H9 (cell line): ENCODE measurements at regions not wholly inside any gene's neighbourhood (a gene's known extent, or its start where the extent isn't known, plus 50 kb on each side); places are given as distances from the start of the nearest gene placed in this dataset.

Experiments used
- DNase-seq: peaks from one replicate; pipeline ENCODE4 v3.0.0-alpha.2; 2017
- H2AFZ ChIP-seq: one replicate; pipeline ENCODE4 v1.6.1; 2013; ENCODE audit warnings: mild to moderate bottlenecking, low read length, control low read depth, moderate library complexity
- H2AK5ac ChIP-seq: 2 replicates; pipeline ENCODE4 v1.6.1; 2013; ENCODE audit warnings: low read length, control low read depth, mixed read lengths; ENCODE audit not compliant: insufficient read length
- H2BK120ac ChIP-seq: one replicate; pipeline ENCODE4 v1.6.1; 2013; ENCODE audit warnings: low read depth, mild to moderate bottlenecking, low read length, control low read depth, inconsistent platforms; ENCODE audit not compliant: poor library complexity, severe bottlenecking
- H2BK12ac ChIP-seq: 2 replicates; pipeline ENCODE4 v1.6.1; 2013; ENCODE audit warnings: low read length, control low read depth, mixed read lengths, low read depth; ENCODE audit not compliant: insufficient read length
- H2BK15ac ChIP-seq: 2 replicates; pipeline ENCODE4 v1.6.1; 2013; ENCODE audit warnings: low read depth, low read length, control low read depth
- H2BK20ac ChIP-seq: one replicate; pipeline ENCODE4 v1.6.1; 2013; ENCODE audit warnings: low read depth, mild to moderate bottlenecking, low read length, control low read depth, inconsistent platforms; ENCODE audit not compliant: poor library complexity, severe bottlenecking
- H2BK5ac ChIP-seq: 2 replicates; pipeline ENCODE4 v1.6.1; 2013; ENCODE audit warnings: low read length, control low read depth, mixed read lengths; ENCODE audit not compliant: insufficient read length
- H3K14ac ChIP-seq: 2 replicates; pipeline ENCODE4 v1.6.1; 2013; ENCODE audit warnings: low read length, control low read depth; ENCODE audit not compliant: insufficient read depth
- H3K18ac ChIP-seq: 2 replicates; pipeline ENCODE4 v1.6.1; 2013; ENCODE audit warnings: low read depth, mild to moderate bottlenecking, mixed read lengths, low read length, control low read depth; ENCODE audit not compliant: insufficient read length
- H3K23ac ChIP-seq: 2 replicates; pipeline ENCODE4 v1.6.1; 2013; ENCODE audit warnings: low read length, control low read depth, mixed read lengths, low read depth; ENCODE audit not compliant: insufficient read length
- H3K23me2 ChIP-seq: 2 replicates; pipeline ENCODE4 v1.6.1; 2013; ENCODE audit warnings: low read depth, mild to moderate bottlenecking, mixed read lengths, low read length, control low read depth; ENCODE audit not compliant: insufficient read length, poor library complexity, severe bottlenecking
- H3K27ac ChIP-seq: 2 replicates; pipeline ENCODE4 v1.5.1; 2013; ENCODE audit warnings: low read length, control low read depth, mixed read lengths, low read depth; ENCODE audit not compliant: insufficient read length
- H3K27me3 ChIP-seq: 2 replicates; pipeline ENCODE4 v1.6.1; 2013; ENCODE audit warnings: low read length, control low read depth, inconsistent platforms; ENCODE audit not compliant: insufficient read depth
- H3K4ac ChIP-seq: 2 replicates; pipeline ENCODE4 v1.6.1; 2013; ENCODE audit warnings: low read depth, mild to moderate bottlenecking, control low read depth, inconsistent platforms, low read length, moderate library complexity
- H3K4me1 ChIP-seq: 2 replicates; pipeline ENCODE4 v1.6.1; 2013; ENCODE audit warnings: low read length, control low read depth, inconsistent platforms; ENCODE audit not compliant: insufficient read depth
- H3K4me2 ChIP-seq: 2 replicates; pipeline ENCODE4 v1.6.1; 2013; ENCODE audit warnings: low read length, control low read depth, mixed read lengths; ENCODE audit not compliant: insufficient read length, insufficient read depth
- H3K56ac ChIP-seq: 2 replicates; pipeline ENCODE4 v1.6.1; 2013; ENCODE audit warnings: low read depth, mild to moderate bottlenecking, mixed read lengths, low read length, control low read depth; ENCODE audit not compliant: insufficient read length
- H3K79me1 ChIP-seq: 2 replicates; pipeline ENCODE4 v1.6.1; 2013; ENCODE audit warnings: low read depth, mild to moderate bottlenecking, moderate library complexity, low read length, control low read depth, inconsistent platforms; ENCODE audit not compliant: insufficient read depth, poor library complexity, severe bottlenecking
- H3K79me2 ChIP-seq: 2 replicates; pipeline ENCODE4 v1.6.1; 2013; ENCODE audit warnings: low read length, control low read depth, inconsistent platforms; ENCODE audit not compliant: insufficient read depth
- H3K9ac ChIP-seq: 2 replicates; pipeline ENCODE4 v1.6.1; 2013; ENCODE audit warnings: low read length, control low read depth, mixed read lengths; ENCODE audit not compliant: insufficient read length; ENCODE audit errors: extremely low read depth
- H3K9me3 ChIP-seq: one replicate; pipeline ENCODE4 v1.6.1; 2013; ENCODE audit warnings: low read depth, low read length, inconsistent platforms; ENCODE audit not compliant: control insufficient read depth
- H3T11ph ChIP-seq: one replicate; pipeline ENCODE4 v1.6.1; 2013; ENCODE audit warnings: mild to moderate bottlenecking, low read length, control low read depth, inconsistent platforms
- H4K20me1 ChIP-seq: one replicate; pipeline ENCODE4 v1.6.1; 2013; ENCODE audit not compliant: control insufficient read depth, insufficient read length, insufficient read depth
- H4K5ac ChIP-seq: 2 replicates; pipeline ENCODE4 v1.6.1; 2013; ENCODE audit warnings: low read depth, mild to moderate bottlenecking, mixed read lengths, low read length, control low read depth; ENCODE audit not compliant: insufficient read length
- H4K8ac ChIP-seq: replicated peaks from 2 replicates; pipeline ENCODE4 v1.6.1; 2013; ENCODE audit warnings: low read length, control low read depth, mixed read lengths, low read depth; ENCODE audit not compliant: insufficient read length
- H4K91ac ChIP-seq: 2 replicates; pipeline ENCODE4 v1.6.1; 2013; ENCODE audit warnings: low read depth, mild to moderate bottlenecking, moderate library complexity, mixed read lengths, low read length, control low read depth; ENCODE audit not compliant: insufficient read length
- H3K27ac Mint-ChIP-seq, 3 experiments: 2 replicates in 2 of 3; 3 replicates in 1 of 3; pipeline ENCODE4 v1.8.0; 2020 to 2021; ENCODE audit warnings: mixed read lengths in 3 of 3, mild to moderate bottlenecking in 1 of 3, moderate library complexity in 1 of 3
- H3K27me3 Mint-ChIP-seq: 2 replicates; pipeline ENCODE4 v1.8.0; 2021; ENCODE audit warnings: low read depth, mild to moderate bottlenecking, moderate library complexity, mixed read lengths
- H3K36me3 Mint-ChIP-seq, 3 experiments: 2 replicates in 2 of 3; 3 replicates in 1 of 3; pipeline ENCODE4 v1.8.0; 2020 to 2021; ENCODE audit warnings: low read depth in 3 of 3, mixed read lengths in 3 of 3; ENCODE audit not compliant: insufficient read depth in 1 of 3
- H3K4me1 Mint-ChIP-seq, 2 experiments: 2 replicates each; pipeline ENCODE4 v1.8.0; 2020; ENCODE audit warnings: mixed read lengths in 2 of 2
- H3K4me3 Mint-ChIP-seq, 2 experiments: 2 replicates in 1 of 2; 3 replicates in 1 of 2; pipeline ENCODE4 v1.8.0; 2020 to 2021; ENCODE audit warnings: mild to moderate bottlenecking in 2 of 2, mixed read lengths in 2 of 2, moderate library complexity in 1 of 2
- H3K9me3 Mint-ChIP-seq, 2 experiments: 2 replicates in 1 of 2; 3 replicates in 1 of 2; pipeline ENCODE4 v1.8.0; 2020; ENCODE audit warnings: mild to moderate bottlenecking in 2 of 2, mixed read lengths in 2 of 2, moderate library complexity in 1 of 2
- CTCF ChIP-seq: fragments of 200-600 bp; sonication (generic); conservative IDR thresholded peaks from 3 replicates; pipeline ENCODE4 v1.8.0; 2021; ENCODE audit warnings: antibody characterized with exemption, mild to moderate bottlenecking
- WGBS: extraction: QIAGEN DNeasy Blood & Tissue Kit; methylation state at CpG from one replicate; pipeline ENCODE4 v1.1.7; 2013; ENCODE audit warnings: missing lambda C conversion rate, low lambda C conversion rate, mixed read lengths; ENCODE audit not compliant: insufficient read length; ENCODE audit errors: extremely low coverage; 5-methylcytosine and 5-hydroxymethylcytosine counted together

- H3K79me1 ChIP-seq = no peaks in the 10 kb centered on the region
- H3K4me2 ChIP-seq = no peak overlapping the region
- Mint-ChIP-seq H3K9me3 (peaks cover 0 to 5% of the 10 kb centered on the region in 2 experiments; a peak in 4 of 5 replicates), H3K4me1 (no peaks in the 10 kb centered on the region), H3K27ac (no peak overlapping the region), H3K27me3 (no peaks in the 10 kb centered on the region), H3K36me3 (peaks cover 0 to 4% (median 0%) of the 10 kb centered on the region in 3 experiments; a peak in 1 of 7 replicates), H3K4me3 (no peak overlapping the region)
- no CpG with 5 or more reads among the region's 4 CpGs for WGBS
- H3T11ph ChIP-seq = no peak overlapping the region
- H3K23ac ChIP-seq = no peak overlapping the region
- no peak overlapping the region for H2AK5ac ChIP-seq
- no peaks in the 10 kb centered on the region for H3K27me3 ChIP-seq
- H2BK20ac ChIP-seq = no peak overlapping the region
- no peak overlapping the region for H3K27ac ChIP-seq
- H2BK120ac ChIP-seq = no peak overlapping the region
- no peak for DNase-seq
- no peaks in the 10 kb centered on the region for H3K4me1 ChIP-seq
- H3K18ac ChIP-seq = no peak overlapping the region
- no peaks in the 10 kb centered on the region for H3K23me2 ChIP-seq
- no peaks in the 10 kb centered on the region for H3K9me3 ChIP-seq
- no peak overlapping the region for H4K8ac ChIP-seq
- H4K20me1 ChIP-seq = no peaks in the 10 kb centered on the region
- no peak overlapping the region for H3K14ac ChIP-seq
- no peak overlapping the region for H2BK5ac ChIP-seq
- no peak overlapping the region for H3K9ac ChIP-seq
- H3K79me2 ChIP-seq = no peaks in the 10 kb centered on the region
- no peak overlapping the region for H4K5ac ChIP-seq
- H2BK15ac ChIP-seq = no peak overlapping the region
- H3K4ac ChIP-seq = no peak overlapping the region
- H2BK12ac ChIP-seq = no peak overlapping the region
- no peak overlapping the region for H4K91ac ChIP-seq
- TF ChIP-seq CTCF = no peak
- no peak overlapping the region for H3K56ac ChIP-seq
- no peak overlapping the region for H2AFZ ChIP-seq
Observed at GRCh38 chr4:29817961-29818360, 902.2 kb upstream of the PCDH7 start.
